Stimulated activated CD8-positive, alpha-beta memory T cell treated with anti-CD3 and anti-CD28 coated beads, Interleukin-4, amount 100 ng/mL, for 48 hours (primary cell): ENCODE measurements at regions not wholly inside any gene's neighbourhood (a gene's known extent, or its start where the extent isn't known, plus 50 kb on each side); places are given as distances from the start of the nearest gene placed in this dataset.

Source experiments
- DNase-seq: peaks from one replicate; pipeline ENCODE4 v3.0.0-alpha.2; 2020

DNA sequence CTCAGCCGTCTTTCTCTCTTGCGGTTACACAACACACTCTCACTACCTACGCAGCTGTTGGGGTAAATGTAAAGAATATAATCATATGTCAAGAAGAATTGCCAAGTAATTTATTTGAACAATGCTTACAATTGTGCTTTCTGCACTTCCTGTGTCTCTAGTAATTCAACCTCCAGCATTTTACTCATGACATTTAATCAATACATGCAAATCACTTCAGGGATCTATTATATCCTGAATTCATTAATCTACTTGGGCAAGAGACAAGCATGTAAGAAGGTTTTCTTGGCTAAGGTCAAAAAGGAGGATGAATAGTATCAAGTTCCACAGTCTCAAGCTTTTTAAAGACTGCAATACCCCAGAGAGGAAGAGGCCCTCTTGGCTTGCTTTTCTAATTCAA lies 562.9 kb upstream of the ADARB2 start:
- DNase-seq = no peak

DNA sequence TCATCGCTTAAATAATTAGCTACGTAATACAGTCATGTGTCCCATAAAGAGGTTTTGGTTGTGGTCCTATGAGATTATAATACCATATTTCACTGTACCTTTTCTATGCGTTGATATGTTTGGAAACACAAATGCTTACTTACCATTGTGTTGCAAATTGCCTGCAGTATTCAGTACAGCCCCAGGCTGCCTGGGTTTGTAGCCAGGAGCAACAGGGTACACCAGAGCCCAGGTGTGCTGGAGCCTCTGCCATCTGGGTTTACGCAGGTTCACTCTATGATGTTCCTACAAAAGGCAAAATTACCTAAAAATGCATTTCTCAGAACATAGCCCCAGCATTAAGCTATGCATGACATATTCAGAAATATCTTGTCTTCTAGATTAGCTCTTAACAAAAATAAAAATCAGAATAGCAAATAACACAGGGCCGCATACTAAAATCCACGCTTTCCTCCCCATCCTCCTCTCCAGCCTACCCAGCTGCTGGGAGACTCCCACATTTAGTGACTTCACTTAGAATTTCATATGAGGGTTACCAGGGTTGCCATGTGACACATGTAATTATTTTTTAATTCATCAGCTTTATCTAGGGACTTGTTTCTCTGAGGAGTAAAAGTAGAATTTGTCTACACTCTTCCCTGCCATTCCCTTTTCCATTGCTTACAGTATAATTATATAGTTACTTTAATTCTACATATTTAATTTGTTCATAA lies 559.0 kb upstream of the ADARB2 start:
- DNase-seq = no peak

DNA sequence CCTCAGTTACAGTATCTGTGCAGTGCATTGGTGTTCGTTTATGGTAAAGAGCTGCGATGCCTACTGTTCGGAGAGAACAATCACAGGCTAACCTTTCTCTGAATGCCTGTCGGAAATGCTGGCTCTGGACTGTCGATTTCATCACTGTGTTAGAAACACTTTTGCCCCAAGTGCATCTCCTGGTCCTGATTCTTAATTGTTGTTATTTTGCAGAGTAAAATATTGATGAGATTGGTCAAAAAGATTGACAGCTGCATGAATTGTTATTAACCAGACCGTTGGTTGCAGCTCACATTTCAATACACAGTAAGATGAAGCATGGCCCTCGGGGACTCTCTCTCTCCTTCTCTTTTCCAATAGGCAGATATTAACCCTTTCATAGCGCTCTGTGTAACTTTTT lies 557.4 kb upstream of the ADARB2 start:
- no peak for DNase-seq

DNA sequence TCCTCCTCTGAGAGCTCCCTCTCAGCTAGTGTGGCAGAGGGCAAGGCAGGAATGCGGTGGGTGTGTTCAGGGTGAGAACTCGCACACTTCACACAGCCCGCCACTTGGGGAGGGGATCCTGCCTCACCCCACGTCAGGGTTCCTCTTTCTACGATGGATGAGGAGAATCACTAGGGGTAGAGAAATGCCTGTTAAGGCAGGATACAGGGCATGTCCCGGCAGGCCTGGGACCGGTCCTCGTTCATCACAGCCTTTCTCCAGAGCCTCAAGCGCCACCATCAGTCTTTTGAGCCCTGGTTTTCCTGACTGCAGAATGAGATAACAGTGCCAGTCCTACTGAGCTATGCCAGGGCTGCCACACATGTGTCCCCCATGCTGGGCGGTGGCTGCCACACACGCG lies 546.7 kb upstream of the ADARB2 start:
- DNase-seq = no peak

DNA sequence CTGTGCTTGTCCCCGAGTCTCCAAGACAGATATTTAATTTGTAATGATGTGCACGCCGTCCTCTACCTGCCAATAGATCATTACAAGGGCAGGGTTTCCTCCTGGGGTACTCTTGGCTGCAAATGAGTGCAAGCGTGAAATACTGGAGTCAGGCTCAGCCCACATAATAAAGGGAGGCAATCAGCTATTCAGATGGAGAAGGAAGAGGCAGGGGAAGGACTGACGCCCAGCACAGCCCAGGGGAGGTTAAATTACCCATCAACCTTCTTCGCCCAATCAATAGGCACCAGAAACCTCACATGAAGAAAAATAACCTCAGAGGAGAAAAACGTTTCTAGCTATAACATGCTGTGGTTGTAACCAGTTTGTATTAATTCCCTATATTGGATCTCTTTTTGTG lies 544.9 kb upstream of the ADARB2 start:
- DNase-seq = no peak

DNA sequence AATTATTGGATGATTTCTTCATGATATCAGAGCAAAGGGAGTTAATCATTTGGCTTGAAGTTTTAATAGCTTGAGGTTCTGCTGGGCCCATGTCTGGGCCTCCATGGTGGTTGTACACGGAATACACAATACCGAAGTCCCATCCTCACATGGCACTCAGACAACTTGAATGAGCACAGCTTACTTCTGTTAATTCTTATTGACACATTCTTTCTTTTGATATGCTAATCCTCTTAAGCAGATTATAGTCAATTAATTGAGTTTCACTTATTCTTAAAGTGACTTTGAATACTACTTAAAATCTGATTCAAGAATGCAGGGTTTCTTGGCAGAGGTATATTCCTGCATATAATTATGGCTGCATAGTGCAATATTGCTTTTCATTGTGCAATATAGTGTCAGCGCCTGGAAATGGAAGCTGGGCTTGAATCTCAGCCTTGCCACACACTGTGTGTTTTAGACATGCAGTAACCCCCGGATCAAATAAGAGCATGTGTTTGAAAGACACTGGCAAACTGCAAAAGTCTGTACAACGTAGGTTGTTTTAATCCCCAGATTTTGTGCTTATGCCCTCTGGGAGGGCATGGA lies 543.5 kb upstream of the ADARB2 start:
- DNase-seq = no peak

DNA sequence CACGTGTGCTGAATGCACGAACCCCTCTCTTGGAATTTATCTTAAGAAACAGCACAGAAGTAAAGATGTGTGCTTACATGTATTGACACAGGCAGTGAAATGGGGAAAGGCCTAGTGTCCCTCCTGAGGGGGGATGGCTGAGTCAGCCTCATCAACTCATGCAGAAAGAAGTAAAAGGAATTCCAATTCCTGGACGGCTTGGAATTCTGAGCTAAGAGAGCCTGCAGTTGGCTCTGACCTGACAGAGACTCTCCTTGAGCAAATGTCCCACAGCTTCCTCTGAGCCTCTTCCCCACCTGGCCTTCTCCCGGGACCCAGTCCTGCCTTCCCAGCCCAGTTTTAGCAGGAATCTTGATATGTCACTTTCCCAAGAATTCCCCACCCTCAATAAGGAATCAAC lies 542.4 kb upstream of the ADARB2 start:
- DNase-seq = no peak

DNA sequence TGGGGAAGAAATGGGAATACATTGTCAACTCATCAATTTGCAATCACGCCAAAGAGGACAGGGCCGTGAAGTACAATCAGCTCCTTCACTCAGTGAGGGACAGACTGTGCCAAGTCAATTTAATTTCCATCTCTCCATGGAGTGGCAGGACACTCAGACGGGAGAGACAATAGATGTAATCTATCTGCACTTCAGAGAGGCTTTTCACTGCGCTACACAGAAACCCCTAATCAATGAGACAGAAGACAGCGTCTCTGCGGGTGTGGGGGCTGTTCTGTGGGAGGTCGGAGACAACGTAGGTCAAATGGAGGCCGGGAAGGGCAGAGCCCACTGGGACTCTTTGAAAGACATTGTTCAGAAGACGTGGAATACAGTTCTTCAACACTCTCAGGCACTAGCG lies 541.0 kb upstream of the ADARB2 start:
- no peak for DNase-seq

DNA sequence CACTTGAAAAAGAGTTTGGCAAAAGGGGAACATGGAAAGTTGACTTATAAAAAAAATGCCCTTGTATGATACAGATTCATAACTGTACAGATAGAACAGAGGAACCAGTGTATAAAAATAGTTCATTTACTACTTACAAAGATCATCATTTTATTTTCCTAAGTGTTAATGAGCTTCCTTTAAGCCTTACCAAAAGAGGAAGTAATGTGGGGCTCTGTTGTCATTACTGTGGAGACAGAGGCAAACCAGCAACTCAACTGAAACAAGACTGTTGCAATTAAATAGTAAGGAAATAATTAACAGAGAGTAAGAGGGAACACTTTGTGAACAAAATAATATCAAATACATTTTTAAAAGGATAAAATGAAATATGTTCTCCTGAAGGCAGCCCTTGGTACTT lies 526.2 kb upstream of the ADARB2 start:
- no peak for DNase-seq

DNA sequence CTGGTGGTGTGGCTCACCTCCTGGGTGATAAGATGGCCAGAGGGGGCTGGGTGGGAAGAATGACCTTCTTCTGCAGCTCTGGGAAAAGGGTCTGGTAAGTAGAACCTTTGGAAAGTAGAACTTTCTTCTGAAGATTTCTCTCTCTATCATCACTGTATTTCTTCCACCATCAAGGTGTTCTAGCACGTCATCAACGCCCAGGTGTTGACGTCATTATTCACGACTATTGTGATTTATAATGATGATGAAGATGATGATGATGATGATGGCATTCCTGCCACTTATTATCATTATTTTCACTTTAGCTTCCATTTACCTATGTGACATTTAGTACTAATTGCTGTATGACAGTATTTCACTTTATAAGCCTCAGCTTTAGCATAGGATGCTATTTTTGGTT lies 525.6 kb upstream of the ADARB2 start:
- no peak for DNase-seq

DNA sequence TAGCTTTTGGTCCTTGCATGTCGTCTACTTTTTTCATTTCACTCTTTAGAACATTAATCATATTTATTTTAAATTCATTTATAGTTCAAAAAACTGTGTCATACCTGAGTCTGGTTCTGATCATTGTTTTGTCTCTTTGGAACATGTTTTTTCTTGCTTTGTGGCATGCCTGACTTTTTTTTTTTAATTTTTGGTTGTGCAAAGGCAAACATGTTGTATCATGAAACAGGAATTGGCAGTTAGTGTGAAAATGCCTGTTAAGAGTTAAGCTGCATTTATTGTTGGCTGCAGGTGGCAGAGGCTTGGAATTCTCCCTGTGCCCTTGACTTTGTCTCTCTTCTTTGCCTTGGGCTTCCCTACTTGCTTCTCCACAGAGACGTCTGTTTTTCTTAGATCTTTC lies 525.0 kb upstream of the ADARB2 start:
- no peak for DNase-seq

DNA sequence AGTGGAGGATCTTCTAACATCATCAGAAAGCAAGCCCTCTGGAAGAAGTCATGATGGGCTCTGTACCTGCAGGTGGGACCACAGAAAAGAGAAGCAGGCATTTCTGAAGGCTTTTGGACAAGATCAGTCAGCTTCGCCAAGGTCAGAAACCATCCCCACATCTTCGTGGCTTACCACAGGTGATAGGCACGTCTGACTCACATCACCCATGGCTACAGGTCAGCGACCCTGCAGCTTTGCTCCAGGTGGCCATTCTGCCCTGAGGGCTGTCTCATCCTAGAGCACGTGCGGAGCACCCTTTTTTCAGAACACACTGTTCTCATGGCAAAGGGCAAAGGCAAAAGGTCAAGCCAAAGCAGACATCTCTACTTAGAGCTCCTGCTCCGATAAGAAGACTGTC lies 518.9 kb upstream of the ADARB2 start:
- no peak for DNase-seq

DNA sequence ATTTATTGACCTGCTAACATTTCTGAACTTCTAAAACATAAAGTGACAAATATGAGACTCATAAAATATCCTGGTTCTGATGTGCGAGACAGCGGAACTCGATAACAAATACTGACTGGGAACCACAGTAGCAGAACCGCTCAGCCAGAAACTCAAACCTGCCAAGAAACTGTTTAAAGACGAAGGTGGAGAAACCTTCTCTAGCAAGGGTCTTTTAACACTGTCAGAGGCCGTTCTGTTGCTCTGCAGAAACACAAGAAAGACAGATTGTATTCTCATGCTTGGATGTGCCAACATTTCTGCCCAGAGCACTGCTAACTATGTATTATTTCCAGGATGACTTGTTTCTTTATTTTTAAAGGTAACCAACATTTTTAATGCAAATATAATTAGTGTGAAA lies 514.8 kb upstream of the ADARB2 start:
- no peak for DNase-seq

DNA sequence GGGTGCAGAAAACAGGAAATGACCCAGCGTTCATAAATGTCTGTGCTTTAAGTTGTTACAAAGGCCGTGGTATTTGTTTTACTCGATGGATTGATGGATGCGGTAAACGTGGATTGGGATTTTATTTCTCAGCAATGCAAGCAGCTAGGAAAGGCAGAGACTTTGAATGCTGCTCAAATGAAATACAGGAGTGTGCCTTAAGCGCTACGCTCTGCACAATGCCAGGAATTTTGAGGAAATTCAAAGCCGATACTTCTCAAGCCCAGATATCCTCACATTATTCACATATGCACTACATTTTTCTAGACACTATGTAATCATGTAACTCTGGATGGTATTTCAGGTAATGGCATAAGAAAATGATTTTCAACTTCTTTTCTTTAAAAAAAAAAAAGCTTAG lies 514.3 kb upstream of the ADARB2 start:
- no peak for DNase-seq

DNA sequence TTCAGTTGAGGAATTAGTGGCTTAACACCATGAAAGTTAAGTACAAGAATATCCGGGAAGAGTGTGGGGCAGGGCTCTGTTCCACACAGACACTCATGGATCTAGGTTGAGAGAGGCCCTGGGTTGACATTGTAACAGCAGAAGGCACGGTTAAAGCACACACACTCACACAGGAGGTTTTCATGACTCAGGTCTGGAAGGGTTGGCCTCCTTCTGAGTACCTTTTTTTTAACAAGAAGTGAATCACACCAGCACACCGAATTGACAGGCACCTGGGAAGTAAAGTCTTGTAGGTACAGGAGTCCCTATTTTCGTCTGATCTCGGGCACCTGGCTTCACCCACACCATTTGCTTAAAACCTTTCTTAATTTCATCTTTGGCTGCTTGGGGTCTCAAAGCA lies 509.4 kb upstream of the ADARB2 start:
- no peak for DNase-seq

DNA sequence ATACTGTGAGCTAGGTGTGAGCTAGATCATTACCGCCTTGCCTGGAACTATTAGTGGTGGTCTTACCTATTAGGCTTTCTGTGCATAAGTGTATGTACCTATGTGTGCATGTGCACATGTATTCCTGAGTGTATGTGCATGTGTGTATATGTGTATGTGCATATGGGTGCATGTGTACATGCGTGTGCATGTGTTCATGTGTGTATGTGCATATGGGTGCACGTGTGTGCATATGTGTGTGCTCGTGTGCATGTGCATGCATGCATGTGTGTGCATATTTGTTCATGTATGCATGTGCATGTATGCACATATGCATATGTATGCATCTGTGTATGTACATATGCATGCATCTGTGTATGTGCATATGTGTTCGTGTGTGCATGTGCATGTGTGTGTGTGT lies 508.3 kb upstream of the ADARB2 start:
- no peak for DNase-seq

DNA sequence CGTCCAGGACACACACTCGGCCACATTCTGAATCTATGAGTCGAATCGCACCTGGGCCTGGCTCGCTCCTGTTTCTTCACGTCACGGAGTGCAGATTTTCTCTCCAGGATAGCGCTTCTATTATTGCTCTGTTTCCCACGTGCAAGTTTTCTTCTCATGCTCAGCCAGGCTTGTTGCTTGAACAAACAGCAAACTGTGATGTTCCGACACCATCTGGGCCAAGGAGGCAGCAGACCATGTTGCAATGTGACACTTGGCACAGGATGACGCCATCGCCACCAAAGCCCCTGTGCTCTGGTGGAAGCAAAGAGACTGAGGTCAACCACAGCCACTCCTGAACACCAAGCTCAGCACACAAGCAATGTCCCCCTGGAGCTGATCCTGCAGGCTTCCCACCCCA lies 507.1 kb upstream of the ADARB2 start:
- no peak for DNase-seq

DNA sequence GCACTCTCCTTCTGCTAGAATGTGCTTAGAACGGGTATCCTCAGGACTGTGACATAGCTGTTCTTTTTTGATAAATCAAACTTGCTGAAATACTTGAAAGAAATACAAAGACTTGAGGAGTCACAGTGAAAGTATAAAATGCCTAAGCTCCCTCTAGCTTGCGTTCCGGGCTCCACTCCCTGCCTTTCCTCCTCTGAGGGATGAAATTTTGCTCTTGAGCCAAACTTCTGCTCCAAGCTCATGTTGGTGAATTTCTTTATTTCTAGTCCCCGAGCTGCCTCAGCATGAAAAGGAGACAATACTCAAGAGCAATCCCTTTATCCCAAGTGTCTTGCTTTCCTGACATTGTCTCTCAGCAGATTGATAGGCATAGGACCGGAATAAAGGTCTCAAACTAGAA lies 499.6 kb upstream of the ADARB2 start:
- no peak for DNase-seq

DNA sequence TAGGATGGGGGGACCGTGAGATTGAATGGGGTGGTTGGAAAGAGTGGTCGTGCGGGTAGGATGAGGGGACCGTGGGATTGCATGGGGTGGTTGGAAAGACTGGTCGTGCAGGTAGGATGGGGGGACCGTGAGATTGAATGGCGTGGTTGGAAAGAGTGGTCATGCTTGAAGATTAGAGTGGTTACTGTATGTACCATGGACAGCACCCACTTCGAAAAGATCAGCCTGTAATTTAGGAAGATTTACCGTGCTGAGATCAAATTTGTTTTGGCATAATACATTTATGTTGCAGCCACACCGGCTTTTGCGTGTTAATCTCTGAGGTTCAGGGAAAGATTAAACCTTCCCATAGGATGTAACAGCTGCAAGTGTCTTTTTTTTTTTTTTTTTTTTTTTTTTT lies 495.2 kb upstream of the ADARB2 start:
- no peak for DNase-seq

DNA sequence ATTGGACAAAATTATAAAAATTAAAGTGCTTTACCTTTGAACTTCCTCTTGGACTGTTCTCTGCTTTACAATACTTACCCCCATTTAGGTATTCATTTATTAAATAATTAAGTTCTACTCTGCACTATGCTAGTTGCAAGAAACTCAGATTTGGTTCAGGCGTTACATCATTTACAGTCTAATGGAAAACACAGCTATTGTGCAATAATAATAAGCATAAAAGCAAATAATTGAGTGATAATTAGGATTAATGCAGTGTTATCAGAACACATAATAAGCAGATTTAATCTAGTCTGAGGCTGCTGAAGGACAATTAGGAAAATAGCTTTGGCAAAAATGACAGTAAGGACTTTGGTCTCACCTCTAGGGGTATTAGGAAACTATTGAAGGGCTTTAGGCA lies 493.2 kb upstream of the ADARB2 start:
- DNase-seq = no peak

DNA sequence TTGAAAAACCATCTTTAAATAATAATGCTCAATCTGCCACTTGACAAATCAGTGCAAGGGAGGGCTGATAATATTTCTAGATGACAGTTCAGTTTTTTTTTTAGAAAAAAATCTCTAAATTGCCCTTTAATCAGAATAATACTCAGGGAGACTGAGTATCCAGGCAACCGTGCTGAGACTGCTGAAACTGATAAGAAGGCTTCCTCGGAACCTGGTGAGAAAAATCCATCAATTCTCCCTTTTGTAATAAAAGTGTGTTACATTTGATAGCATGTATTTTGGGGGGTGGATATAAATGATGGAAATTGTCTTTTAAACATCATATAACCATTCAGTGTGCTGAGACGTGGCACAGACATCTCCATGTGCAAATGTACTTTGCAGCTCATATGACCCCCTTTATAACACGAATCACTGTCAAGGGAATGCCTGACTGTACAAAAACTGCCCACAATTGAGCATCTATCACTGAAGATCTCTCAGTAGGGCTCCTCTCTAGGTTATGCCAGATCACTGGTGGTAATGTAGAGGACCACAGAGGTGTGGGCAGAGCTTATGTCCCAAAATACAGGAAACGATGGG lies 491.1 kb upstream of the ADARB2 start:
- no peak for DNase-seq

DNA sequence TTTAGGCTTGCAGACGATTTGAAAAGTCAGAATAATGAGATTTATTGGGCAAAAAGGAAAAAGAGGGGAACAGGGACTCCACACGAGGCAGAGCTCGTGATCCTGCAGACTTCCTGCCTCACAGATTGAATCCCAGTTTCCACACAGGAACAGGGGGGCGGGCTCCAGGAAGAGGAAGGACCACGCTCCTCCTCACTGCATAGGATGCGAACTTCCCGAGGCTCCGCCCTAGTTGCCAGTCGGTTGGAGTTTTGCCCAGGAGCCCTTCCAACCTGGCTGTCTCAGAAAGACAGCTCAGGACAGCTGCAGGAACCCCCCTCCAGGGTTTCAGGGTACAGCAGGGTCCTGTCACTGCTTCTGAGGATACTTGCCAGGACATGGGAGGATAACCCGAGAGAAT lies 488.3 kb upstream of the ADARB2 start:
- DNase-seq = no peak

DNA sequence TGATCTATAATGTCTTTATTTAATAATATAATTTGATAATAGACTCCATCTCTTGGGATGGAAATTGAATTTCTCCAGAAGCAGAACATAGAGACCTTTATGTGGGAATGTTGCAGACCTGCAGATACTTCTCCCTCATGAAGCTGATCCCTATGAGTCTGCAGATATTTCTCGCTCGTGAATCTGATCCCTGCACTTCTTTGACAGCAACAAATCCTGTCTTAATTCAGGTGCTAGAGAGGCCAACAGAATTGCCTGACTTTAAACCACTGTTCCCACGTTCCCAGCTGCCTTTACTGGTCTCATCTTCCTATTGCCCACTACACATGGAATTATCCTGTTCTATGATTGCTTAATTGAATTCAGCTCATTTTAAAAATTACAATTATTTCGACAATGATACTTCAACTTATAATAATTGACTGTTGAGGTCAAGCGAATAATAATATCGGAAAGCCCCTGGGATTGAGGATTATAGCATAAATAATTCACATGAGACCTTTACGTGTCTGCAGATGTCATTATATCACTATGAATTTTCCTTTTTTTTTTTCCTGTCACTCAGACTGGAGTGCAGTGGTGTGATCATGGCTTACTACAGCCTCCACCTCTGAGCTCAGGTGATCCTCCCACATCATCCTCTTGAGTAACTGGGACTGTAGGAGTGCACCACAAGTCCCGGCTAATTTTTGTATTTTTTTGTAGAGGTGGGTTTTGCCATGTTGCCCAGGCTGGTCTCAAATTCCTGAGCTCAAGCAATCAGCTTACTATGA lies 486.4 kb upstream of the ADARB2 start:
- no peak for DNase-seq

DNA sequence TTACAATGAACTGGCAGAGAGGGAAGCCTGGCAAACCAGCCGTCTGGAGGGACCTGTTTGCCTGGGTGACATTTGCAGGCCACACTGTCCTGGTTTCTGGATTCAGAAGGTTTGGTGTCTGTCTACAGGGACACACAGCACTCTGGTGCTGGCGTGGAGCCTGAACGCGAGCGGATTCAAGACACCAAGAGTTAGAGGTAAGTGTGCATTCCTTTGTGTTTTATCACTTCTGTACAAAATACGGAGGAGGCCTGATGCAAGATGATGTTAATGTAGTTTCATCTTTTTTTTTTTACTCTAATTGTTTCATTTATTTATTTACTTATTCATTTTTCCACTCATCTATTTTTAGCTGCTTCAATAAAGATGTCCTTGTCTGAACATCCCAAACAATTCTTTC lies 485.3 kb upstream of the ADARB2 start:
- DNase-seq = no peak
